T47D (cell line): ENCODE measurements at regions not wholly inside any gene's neighbourhood (a gene's known extent, or its start where the extent isn't known, plus 50 kb on each side); places are given as distances from the start of the nearest gene placed in this dataset.
A peak's percentile ranks its signal among the peaks of the same experiment; 100 is the strongest.

Experiments used
- DNase-seq, 2 experiments: peaks; one replicate each; pipeline versions ENCODE4 v3.0.0 to v3.0.0-alpha.2; 2011 to 2012; ENCODE audit warnings: low read depth in 1 of 2, low spot score in 1 of 2
- JUND ChIP-seq: IDR thresholded peaks from 2 replicates; pipeline ENCODE4 v1.6.1; 2012; ENCODE audit warnings: low read depth
- in situ Hi-C: cut with HindIII; loops from 2 replicates; pipeline ENCODE4 v1.10.0; 2016; ENCODE audit warnings: low sequenced_read_pairs, low pct_unique_long_range_greater_than_20kb

DNA sequence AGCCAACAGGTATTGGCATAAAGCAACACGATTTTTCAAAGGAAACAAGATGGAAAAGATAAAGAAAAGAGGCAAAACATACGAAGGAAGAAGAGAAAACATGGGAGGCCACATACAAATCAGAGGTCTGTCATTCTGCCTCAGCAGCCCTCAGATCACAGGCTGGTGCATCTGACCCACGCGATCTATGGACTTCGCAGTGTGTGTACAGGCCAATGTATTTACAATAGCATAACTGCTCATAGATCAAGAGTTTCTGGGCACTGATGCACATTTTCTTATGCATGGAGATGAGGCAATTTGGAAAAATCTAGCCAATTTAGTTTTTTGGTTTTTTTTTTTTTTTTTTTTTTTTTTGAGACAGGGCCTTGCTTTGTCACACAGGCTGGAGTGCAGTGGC, 245.4 kb downstream of the DUSP6 start:
- in situ Hi-C loops = no loop called here
- TF ChIP-seq JUND = no peak
- DNase-seq = peak in 1 of 2 experiments; percentile 9

- in situ Hi-C loops = no loop called here
- TF ChIP-seq JUND = no peak
- DNase-seq = no peak
These were observed 247.1 kb downstream of the DUSP6 start for GRCh38 chr12:89105243-89105642.

GRCh38 chr12:89103831-89104230, 248.5 kb downstream of the DUSP6 start:
- in situ Hi-C loops = no loop called here
- no peak for DNase-seq
- TF ChIP-seq JUND = no peak

DNA sequence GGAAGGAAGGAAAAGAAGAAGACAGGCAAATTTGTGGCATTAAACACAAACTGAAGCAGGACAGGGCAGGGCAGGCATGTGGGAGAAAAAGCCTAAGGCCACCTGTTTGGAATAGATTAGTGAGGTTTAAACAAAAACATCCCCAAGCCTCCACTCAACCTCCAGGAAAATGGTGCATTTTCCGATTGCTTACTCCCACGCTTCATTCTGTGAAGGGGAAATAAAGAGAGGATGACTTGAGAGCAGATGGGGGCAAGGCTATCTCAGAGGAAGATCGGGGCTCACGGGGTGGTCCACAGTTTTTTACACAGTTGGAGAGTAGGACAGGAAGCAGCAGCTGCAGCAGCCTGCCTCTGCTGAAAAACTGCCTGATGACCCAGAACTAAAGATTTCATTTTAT, 250.9 kb downstream of the DUSP6 start:
- no peak for DNase-seq
- no peak for TF ChIP-seq JUND
- in situ Hi-C loops = no loop called here

DNA sequence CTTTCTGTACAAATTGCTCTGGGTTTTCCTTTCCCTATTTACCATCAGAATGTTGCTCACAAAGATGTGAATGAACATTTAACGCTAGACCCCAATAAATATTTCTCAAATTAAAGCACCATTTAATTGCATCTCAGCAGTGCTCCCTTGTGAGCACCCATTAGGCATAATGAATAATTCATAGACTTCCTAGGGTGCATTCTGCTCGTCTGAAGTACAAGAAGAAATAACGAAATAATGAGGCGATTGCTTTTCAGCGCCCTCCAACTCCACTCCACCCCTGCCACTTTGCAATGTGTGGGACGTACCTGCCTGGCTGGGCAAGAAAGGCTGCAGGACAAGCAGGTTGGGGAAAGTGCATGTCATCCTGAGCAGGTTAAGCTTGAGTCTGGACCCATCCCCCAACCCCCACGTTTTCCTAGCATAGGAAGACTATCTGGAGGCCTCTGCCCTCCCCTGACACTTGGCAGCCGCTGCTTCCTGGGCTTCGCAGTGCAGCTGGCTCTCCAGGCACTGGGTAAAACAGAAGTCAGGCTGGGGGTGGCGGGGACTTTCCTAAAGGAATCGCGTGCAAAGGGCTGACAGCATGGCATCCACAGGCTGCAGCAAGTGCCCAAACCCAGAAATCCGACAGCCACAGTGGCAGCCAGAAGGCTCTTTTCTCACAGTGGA, 253.7 kb downstream of the DUSP6 start:
- TF ChIP-seq JUND = no peak
- no peak for DNase-seq
- in situ Hi-C loops = no loop called here

- no peak for TF ChIP-seq JUND
- DNase-seq = no peak
- in situ Hi-C loops = no loop called here
These were observed 260.0 kb downstream of the DUSP6 start for GRCh38 chr12:89092297-89092696.

DNA sequence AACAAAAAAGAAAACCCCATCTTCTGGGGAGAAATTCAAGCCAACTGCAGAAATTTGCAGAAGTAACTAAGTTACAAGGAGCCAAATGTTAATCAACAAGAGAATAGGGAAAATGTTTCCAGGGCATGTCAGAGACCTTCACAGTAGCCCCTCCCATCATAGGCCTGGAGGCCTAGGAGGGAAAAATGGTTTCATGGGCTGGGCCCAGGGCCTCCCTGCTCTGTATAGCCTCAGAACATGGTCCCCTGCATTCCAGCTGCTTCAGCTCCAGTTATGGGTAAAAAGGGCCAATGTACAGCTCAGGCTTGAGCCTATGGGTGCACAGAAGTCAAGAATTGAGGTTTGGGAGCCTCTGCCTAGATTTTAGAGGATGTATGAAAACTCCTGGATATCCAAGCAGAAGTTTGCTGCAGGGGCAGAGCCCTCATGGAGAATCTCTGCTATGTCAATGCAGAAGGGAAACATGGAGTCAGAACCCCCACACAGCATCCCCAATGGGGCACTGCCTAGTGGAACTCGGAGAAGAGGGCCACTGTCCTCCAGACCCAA, 260.9 kb downstream of the DUSP6 start:
- in situ Hi-C loops = no loop called here

GRCh38 chr12:89089264-89089663, 263.0 kb downstream of the DUSP6 start:
- in situ Hi-C loops = no loop called here
- no peak for DNase-seq
- no peak for TF ChIP-seq JUND

More for the DNA sequence above, 260.9 kb downstream of the DUSP6 start:
- no peak for DNase-seq
- TF ChIP-seq JUND = no peak

GRCh38 chr12:89087876-89088275, 264.4 kb downstream of the DUSP6 start:
- TF ChIP-seq JUND = no peak
- in situ Hi-C loops = no loop called here
- DNase-seq = no peak

DNA sequence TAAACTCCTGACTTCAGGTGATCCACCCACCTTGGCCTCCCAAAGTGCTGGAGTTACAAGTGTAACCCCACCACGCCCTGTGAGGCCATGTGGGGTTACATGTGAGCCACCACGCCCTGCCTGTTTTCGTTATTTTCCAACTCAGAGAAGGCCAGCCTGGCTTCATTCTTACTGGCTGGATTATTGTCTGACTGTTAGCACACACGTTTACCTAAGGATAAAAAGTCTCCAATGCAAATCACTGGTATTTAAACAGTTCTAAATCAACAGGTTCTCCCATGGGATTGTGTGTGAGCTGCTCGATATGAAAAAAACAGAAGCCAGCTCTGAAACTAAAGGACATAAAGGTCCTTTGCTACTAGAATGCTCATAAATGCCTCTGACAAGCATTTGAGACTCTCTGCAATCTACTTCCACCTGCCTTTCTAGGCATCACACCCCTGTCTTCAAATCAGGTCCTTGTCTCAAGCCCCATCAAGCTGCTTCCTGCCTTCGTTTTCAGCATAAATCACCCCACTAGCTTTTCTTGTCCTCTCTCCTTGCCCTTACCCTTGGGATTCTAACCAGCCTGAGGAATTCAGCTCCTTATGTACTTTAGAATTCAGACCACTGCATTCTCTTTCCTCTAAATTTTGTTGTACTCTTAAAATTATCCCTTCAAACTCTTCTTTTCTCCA, 265.0 kb downstream of the DUSP6 start:
- TF ChIP-seq JUND = no peak
- in situ Hi-C loops = no loop called here
- DNase-seq = peak in 1 of 2 experiments; percentile 40

DNA sequence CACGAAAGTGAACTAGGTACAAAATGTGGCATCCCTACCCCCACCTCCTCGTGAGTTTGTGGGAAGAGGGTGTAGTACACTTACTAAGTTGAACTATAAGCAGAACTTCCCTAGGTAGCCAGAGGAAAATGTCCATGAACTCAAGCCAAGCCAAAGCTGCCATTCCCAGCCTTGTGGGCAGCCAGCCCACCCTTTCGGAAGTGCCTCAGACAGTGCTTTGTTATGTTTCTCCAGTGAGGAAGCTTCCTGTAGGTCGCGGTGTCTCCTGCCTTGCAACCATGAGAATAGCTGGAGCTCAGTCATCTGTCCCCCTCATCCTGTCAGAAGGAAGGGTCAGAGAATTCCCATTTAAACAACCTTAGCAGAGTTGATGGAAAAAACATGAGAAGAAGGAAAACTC, 266.9 kb downstream of the DUSP6 start:
- no peak for TF ChIP-seq JUND
- no peak for DNase-seq
- in situ Hi-C loops = no loop called here

GRCh38 chr12:89084751-89085150, 267.6 kb downstream of the DUSP6 start:
- no peak for TF ChIP-seq JUND

DNA sequence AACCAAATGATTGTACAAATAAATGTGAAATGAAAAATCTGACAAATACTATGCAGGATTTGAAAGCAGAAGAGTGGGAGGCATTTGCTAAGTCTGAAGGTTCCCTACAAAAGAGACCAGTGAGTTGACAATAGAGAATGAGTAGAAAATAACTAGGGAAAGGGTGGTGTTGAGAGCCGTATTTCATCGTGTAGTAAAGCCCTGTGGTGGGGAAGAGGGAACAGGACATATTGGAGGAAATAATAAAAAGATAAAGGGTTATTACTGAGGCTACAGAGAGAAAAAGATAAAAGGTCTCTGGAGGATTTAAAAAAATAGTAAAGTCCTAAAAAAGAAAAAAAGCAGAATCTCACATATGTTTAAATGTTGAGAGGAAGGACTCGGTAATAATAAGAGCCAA, 268.8 kb downstream of the DUSP6 start:
- TF ChIP-seq JUND = no peak
- no peak for DNase-seq
- in situ Hi-C loops = no loop called here

More at GRCh38 chr12:89084751-89085150, 267.6 kb downstream of the DUSP6 start:
- in situ Hi-C loops = no loop called here
- no peak for DNase-seq
